ENCODE measurements at regions not wholly inside any gene's neighbourhood (a gene's known extent, or its start where the extent isn't known, plus 50 kb on each side); places are given as distances from the start of the nearest gene placed in this dataset.

GRCh38 chr2:120520454-120520853, 174.5 kb downstream of the INHBB start:
- DNase-seq: no peak

DNA sequence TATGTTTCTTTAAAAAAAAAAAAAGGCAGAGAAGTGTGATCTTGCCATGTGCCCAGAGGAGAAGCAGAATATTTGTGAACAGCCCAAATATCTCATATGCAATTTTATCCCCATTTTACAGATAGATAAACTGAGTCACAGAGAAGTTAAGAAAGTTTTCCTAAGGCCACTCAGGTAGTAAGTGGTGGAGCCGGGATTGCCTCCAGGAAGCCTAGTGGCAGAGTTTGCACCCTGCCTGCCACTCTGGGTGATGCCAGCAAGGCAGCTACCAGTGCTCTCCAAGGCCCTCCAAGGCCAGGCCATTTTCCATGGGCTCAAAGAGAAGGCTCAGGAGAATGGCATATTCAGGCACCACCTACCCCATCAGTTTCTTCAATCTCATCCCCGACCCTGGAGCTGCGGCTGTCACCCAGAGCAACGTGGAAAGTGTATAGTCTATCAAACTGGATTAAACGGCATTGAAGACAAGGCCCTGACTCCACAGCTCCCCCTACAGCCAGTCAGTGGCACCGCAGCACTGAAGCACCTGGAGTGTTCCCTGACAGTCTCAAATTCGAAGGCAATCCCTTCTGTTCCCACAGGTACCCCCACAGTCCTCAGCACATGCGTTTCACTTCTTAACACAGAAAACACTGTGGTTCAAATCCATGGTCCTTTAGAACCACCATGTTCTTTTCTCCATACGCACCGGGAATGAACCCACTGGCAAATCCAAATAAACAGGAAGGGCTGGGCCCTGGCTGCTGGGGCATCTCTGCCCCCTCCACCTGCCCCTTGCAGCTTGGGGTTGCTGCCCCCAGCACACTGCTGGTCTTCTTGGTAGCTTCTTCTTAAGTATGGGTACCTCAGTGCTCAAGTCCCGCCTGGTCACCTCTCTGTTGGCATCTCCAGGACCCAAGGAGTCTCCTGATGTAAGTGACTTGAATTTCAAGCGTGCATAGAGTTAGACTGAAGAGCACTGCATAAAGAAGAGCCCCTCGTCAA, 175.3 kb downstream of the INHBB start:
- no peak for DNase-seq

DNA sequence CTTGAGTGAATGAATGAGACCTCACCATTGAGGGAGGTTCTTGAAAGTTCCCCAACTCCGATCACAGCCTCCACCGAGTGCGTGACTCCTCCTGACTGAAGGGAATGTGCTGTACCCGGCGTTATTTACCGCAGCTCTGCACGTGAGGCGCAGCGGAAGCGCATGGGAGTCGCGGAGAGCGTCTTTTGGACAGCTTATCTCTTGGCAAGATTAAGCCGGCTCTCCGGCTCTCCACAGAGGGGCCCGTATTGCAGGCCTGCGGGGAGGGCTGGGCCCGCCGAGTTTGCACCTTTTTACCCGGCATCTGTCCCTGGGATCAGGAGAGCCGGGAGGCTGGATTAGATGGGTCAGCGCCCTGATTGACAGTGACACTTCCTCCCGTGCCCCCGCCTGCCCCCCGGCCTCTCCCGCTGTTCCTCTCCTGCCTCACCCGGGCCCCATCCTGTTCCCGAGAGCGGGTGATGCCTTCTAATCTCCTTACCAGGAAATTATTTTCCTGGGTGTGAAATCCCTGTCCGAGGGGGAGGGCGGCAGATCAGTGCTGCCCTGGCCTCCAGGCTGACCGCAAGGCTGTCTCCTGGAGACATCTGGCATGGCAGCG, 176.3 kb downstream of the INHBB start:
- no peak for DNase-seq

GRCh38 chr2:120523766-120524165, 177.8 kb downstream of the INHBB start:
- DNase-seq: no peak

DNA sequence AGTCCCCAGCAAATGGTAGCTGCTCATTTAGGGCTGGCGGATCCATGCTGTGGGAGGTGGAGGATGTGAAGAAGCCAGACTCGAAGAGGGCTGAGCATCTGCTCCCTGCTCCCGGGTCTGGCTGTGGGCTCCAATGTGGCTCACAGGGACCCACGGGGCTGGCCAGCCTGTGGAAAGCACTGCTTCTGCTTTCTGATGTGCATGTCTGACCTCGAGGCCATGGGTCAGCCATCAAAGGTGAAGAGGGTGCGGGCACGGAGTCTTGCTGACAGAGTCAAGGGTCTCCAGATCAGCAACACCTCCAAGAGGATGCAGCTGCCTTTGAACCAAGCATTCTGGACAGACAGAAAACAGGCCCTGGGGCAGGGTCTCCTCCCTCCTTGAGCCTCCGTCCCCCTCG, 178.2 kb downstream of the INHBB start:
- DNase-seq: no peak

- no peak for DNase-seq
Observed at GRCh38 chr2:120525056-120526046, 179.4 kb downstream of the INHBB start.

GRCh38 chr2:120526047-120526562, 180.2 kb downstream of the INHBB start:
- DNase-seq: no peak

DNA sequence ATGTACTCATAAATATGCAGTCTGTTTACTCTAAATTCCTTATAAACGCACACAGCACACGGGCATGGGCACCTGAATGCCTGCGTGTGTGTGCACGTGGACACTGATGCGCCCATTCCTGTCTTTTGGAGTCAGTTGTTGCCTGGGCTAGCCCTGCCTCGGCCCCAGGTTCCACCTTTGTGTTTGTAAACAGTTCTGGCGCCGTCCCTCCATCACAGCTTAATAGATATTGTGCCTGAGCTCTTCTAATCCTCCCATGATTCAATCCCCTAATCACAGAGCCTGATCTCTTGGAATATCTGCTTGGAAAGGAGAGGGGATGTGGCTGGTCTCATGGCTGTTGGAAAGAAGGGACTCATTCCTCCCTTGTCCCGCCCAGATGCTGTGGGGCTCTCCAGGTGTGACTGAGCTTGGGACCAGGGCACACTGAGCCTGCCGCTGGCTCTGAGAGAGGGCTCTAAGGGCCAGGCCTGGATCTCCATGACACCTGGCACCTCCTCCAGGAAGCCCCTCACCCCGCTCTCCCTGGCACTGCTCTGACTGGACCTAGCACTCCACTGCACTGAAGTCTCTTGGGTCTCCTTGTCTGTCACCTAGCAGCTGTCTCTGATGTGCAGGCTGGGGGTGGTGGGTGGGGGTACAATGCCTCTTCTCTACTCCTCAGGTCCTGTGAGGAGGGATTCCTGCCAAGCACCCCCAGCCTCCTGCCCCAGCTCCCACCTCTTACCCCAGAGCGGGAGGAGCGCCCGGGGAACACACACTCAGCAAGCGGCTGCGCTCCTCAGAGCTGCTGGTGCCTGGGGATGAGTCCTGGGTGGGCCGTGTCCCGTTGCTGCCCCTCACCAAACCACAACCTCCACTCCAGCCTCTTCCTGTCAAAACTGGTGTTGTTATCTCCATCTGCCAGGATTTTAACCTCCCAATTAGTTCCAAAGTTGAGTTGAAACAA, 181.3 kb downstream of the INHBB start:
- no peak for DNase-seq

DNA sequence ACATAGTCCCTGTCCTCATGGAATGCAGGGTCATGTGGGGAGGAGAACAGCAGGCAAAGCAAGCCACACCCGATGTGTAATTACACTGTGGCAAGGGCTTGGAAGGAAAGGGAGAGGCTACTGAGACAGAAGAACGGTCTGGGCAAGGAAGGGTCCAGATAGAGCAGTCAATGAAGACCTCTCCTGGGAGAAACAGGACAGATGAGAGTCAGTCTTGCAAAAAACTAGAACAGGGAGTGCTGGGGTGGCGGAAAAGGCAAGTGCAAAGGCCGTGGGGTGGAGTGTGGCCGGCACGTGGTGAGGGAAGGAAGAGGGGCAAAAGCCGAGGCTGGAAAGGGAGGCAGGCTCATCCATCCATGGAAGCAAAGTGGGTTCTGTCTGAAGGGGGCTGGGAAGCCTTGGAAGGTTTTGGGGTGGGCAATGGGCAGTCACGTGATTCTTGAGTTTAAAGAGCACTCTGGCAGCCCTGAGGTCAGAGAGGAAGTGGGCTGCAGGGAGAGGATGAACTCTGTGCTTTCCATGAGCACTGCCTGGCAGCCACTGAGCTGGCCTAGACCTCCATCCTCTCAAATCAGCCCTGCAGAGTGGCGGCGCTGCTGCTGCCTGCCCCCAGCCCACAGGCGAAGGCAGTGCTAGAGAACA, 182.2 kb downstream of the INHBB start:
- DNase-seq: no peak

- DNase-seq: no peak
Observed at GRCh38 chr2:120528693-120529076, 182.7 kb downstream of the INHBB start.

GRCh38 chr2:120530781-120531180, 184.8 kb downstream of the INHBB start:
- DNase-seq: no peak

DNA sequence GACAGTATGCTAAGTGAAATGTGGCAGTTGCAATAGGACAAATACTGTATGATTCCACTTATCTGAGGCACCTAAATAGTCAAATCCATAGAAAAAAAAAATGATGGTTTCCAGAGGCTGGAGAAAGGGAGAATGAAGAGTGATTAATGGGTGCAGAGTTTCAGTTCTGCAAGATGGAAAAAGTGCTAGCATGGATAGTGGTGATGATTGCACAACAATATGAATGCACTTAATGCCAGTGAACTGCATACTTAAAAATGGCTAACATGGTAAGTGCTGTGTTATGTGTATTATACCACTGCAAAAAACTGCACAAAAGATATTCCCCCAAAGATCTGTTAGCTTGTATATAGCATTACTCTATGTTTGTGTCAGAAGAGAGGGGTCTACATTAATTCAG, 185.4 kb downstream of the INHBB start:
- no peak for DNase-seq

- DNase-seq: no peak
Observed at GRCh38 chr2:120531863-120532600, 186.1 kb downstream of the INHBB start.

DNA sequence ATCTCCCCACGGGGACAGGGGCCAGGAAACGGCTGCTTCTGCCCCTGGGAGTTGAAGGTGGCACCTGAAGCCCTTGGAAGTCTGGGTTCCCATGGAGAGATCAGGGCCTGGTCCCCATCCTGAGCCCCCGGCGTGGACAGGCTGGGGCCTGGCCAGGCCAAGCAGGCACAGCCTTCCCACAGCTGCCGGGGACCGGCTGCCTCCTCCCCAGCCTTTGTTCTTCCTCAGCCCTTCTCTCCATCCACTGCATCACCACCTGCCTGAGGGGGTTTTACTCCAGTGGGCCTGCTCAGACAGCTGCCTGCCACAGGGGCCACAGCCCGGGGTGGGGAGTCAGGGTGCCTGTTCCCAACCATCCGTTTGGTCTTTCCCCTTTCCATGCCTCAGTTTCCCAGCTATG, 187.7 kb downstream of the INHBB start:
- no peak for DNase-seq

- no peak for DNase-seq
Observed at GRCh38 chr2:120534457-120534856, 188.5 kb downstream of the INHBB start.

DNA sequence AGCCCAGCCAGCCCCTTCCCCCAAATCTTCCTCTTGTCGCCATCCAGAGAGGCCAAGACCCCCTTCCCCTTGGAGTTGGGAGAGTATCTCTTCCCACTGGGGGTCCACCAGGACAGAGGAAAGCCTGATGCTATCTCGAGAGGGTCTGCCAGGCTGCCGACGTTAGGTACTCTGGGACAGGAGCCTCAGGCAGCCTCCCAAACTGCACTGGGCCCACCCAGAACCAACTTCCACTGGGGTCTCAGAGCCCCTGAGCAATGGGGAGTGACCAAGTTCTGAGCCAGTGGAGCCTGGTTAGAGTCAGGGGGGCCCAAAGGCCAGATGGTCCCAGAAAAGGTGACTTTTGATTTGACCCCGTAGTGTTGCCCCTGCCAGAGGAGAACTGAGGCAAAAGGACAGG, 189.1 kb downstream of the INHBB start:
- no peak for DNase-seq

DNA sequence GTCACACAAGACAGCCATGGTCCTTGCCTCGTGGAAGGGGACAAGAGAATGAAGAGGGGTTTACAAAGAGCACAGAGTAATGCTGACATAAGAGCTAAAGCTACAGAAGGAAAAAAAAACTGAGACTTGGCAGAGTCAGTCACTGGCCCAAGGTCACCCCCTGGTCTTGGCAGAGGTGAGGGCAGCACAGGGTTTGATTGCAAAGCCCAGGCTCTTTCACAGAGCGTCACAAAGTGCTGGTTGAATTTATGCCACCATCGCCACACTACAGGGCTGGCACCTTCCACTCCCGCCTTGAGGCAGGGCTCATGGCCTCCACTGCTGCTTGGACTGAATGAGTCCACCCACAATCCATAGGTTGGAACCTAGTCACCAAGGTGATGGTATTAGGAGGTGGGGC, 190.2 kb downstream of the INHBB start:
- DNase-seq: no peak

GRCh38 chr2:120538691-120539423, 192.9 kb downstream of the INHBB start:
- DNase-seq: no peak

DNA sequence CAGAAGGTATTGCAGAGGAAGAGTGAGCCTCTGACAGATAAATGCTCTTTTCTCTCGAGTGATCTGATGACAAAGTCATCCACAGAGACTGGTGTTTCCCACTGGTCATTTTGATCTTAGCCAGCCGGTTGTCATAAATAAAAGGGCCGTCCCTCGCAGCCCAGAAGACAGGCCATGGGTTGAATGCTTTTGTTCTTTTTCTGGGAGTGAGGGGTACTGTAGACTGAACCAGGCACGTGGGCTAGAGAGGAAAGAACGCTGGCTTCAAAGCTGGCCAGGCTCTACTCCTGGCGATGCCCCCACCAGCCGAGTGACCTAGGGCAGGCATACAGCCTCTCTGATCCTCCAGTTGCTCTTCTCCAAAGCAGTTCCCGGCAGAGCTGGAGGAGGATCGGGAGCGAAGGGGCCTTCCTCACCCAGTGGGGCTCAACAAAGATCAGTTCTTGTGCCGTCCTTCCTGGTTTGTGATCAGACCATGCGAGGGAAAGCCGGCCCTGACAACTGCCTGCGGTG, 193.5 kb downstream of the INHBB start:
- DNase-seq: no peak
